ENCODE measurements at regions not wholly inside any gene's neighbourhood (a gene's known extent, or its start where the extent isn't known, plus 50 kb on each side); places are given as distances from the start of the nearest gene placed in this dataset.
"Not testable (repeated sequence)": the region's sequence is repeated elsewhere in the genome, so short reads cannot be mapped to it uniquely, and the experiment has no call there.

GRCh38 chr3:180430896-180431295 is 171.1 kb upstream of the TTC14 start:
- TF ChIP-seq CTCF (IDR thresholded peaks at IDR 0.05), result no peak

GRCh38 chr3:180433152-180433551 is 168.8 kb upstream of the TTC14 start:
- ATAC-seq (ENCODE audit: low FRiP score) (no peak), DNase-seq (ENCODE audit: low spot score) (no peak)
- no peak for TF ChIP-seq CTCF (IDR thresholded peaks at IDR 0.05)

More at GRCh38 chr3:180430896-180431295, 171.1 kb upstream of the TTC14 start:
- DNase-seq (ENCODE audit: low spot score) (no peak), ATAC-seq (ENCODE audit: low FRiP score) (no peak)

GRCh38 chr3:180447136-180447535 is 154.8 kb upstream of the TTC14 start:
- no peak for DNase-seq (ENCODE audit: low spot score)
- TF ChIP-seq CTCF (IDR thresholded peaks at IDR 0.05), result no peak
- no peak for ATAC-seq (ENCODE audit: low FRiP score)

- not testable (repeated sequence) for ATAC-seq (ENCODE audit: low FRiP score); DNase-seq (ENCODE audit: low spot score)
Observed at GRCh38 chr3:180448407-180448806, 153.6 kb upstream of the TTC14 start.

GRCh38 chr3:180457225-180457624 is 144.7 kb upstream of the TTC14 start:
- no peak for ATAC-seq (ENCODE audit: low FRiP score)
- no peak for TF ChIP-seq CTCF (IDR thresholded peaks at IDR 0.05)
- no peak for DNase-seq (ENCODE audit: low spot score)

- ATAC-seq (ENCODE audit: low FRiP score), result no peak
- no peak for DNase-seq (ENCODE audit: low spot score)
- TF ChIP-seq CTCF (IDR thresholded peaks at IDR 0.05), result no peak
Observed at GRCh38 chr3:180466401-180467011, 135.5 kb upstream of the TTC14 start.

- no peak for DNase-seq (ENCODE audit: low spot score)
- no peak for ATAC-seq (ENCODE audit: low FRiP score)
- no peak for TF ChIP-seq CTCF (IDR thresholded peaks at IDR 0.05)
Observed at GRCh38 chr3:180467177-180467576, 134.8 kb upstream of the TTC14 start.
